ENCODE measurements at regions not wholly inside any gene's neighbourhood (a gene's known extent, or its start where the extent isn't known, plus 50 kb on each side); places are given as distances from the start of the nearest gene placed in this dataset.

DNA sequence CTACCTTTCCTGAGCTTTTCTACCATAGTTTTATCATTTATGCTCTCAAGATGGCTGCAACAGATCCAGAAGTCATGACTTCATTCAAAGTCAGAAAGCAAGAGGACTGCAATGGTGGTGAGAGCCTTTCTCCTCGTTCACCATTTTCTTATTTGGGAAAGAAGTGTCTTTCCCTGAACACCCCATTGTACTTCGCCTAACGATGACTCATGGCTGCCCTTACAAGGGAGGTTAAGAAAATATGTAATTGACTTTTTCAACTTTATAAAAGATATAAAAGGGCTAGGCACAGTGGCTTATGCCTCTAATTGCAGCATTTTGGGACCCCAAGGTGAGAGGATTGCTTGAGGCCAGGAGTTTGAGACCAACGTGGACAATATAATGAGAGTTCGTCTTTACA, 541.7 kb downstream of the METTL15 start:
- BruUV-seq (replicated peaks): no TSS peak
- intact Hi-C loops (cut with micrococcal nuclease): no loop called here
- CTCF ChIA-PET: no interaction called here

More for the DNA sequence above, 541.7 kb downstream of the METTL15 start:
- no peak overlapping the region for H3K9ac ChIP-seq (ENCODE audit: low read length)
- no peaks in the 10 kb centered on the region for H3K9me2 ChIP-seq (ENCODE audit: insufficient read depth)
- H3K27ac ChIP-seq (ENCODE audit: low read depth, low read length): no peak overlapping the region
- ChIA-PET POLR2A (no interaction called here), RAD21 (ENCODE audit: low non-redundant PET in 1 of 2, low total read pairs in 2 of 2, uncharacterized antibody in 2 of 2, unreplicated experiment in 2 of 2) (no interaction called here)
- TF ChIP-seq SIN3A (IDR thresholded peaks at IDR 0.05; ENCODE audit: low read depth) (no peak), SRF (IDR thresholded peaks at IDR 0.05; ENCODE audit: low read depth) (no peak), TCF7L2 (IDR thresholded peaks at IDR 0.05; ENCODE audit: borderline replicate concordance, extremely low read depth, insufficient read depth, insufficient read length) (no peak), ZFX (IDR thresholded peaks at IDR 0.05) (no peak), EZH2phosphoT487 (IDR thresholded peaks at IDR 0.05; ENCODE audit: borderline replicate concordance) (no peak), ELF1 (IDR thresholded peaks at IDR 0.05; ENCODE audit: borderline replicate concordance, low read depth) (no peak), FOSL1 (IDR thresholded peaks at IDR 0.05; ENCODE audit: low read depth) (no peak), EZH2 (IDR thresholded peaks at IDR 0.05) (no peak), MAX (IDR thresholded peaks at IDR 0.05) (no peak), EGR1 (IDR thresholded peaks at IDR 0.05; ENCODE audit: low read depth) (no peak), JUND (IDR thresholded peaks at IDR 0.05) (no peak), POLR2AphosphoS5 (IDR thresholded peaks at IDR 0.05; ENCODE audit: low read depth, low read length) (no peak), POLR2A (IDR thresholded peaks at IDR 0.05; ENCODE audit: borderline replicate concordance, extremely low read depth, insufficient read depth, insufficient read length) (no peak), CBX3 (IDR thresholded peaks at IDR 0.05; ENCODE audit: low read depth) (no peak), RAD21 (IDR thresholded peaks at IDR 0.05; ENCODE audit: low read depth) (no peak), ZNF274 (IDR thresholded peaks at IDR 0.05; ENCODE audit: low read depth, low read length) (no peak)
- TF ChIP-seq, protein P1, sequence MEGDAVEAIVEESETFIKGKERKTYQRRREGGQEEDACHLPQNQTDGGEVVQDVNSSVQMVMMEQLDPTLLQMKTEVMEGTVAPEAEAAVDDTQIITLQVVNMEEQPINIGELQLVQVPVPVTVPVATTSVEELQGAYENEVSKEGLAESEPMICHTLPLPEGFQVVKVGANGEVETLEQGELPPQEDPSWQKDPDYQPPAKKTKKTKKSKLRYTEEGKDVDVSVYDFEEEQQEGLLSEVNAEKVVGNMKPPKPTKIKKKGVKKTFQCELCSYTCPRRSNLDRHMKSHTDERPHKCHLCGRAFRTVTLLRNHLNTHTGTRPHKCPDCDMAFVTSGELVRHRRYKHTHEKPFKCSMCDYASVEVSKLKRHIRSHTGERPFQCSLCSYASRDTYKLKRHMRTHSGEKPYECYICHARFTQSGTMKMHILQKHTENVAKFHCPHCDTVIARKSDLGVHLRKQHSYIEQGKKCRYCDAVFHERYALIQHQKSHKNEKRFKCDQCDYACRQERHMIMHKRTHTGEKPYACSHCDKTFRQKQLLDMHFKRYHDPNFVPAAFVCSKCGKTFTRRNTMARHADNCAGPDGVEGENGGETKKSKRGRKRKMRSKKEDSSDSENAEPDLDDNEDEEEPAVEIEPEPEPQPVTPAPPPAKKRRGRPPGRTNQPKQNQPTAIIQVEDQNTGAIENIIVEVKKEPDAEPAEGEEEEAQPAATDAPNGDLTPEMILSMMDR (IDR thresholded peaks at IDR 0.05 in 2 of 3, conservative IDR thresholded peaks at IDR 0.05 in 1 of 3; ENCODE audit: borderline replicate concordance in 1 of 3, insufficient read depth in 1 of 3, low read depth in 2 of 3, low read length in 2 of 3): no peak
- TF ChIP-seq, protein P2, sequence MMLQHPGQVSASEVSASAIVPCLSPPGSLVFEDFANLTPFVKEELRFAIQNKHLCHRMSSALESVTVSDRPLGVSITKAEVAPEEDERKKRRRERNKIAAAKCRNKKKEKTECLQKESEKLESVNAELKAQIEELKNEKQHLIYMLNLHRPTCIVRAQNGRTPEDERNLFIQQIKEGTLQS (IDR thresholded peaks at IDR 0.05): no peak
- peak overlapping the region; percentile 24 for H2AFZ ChIP-seq (ENCODE audit: low read depth, low read length, poor library complexity, severe bottlenecking)
- DNase-seq (ENCODE audit: low read depth, low spot score): no peak
- peaks cover 4 to 8% of the 10 kb centered on the region in 2 experiments; a peak in 3 of 4 replicates for H3K4me1 ChIP-seq (ENCODE audit: control insufficient read depth in 1 of 2, insufficient read depth in 2 of 2, low read length in 2 of 2)
- H3K36me3 ChIP-seq (ENCODE audit: control insufficient read depth in 1 of 2, insufficient read depth in 2 of 2, low read length in 2 of 2): no peaks in the 10 kb centered on the region
- peak; percentile 27; the same call in 1 of the 2 replicates for ATAC-seq
- H3K27me3 ChIP-seq (ENCODE audit: insufficient read depth, low read length): no peaks in the 10 kb centered on the region
- no peaks in the 10 kb centered on the region for H3K79me2 ChIP-seq (ENCODE audit: insufficient read depth, low read length)
- H3K9me3 ChIP-seq (ENCODE audit: control insufficient read depth in 1 of 2, insufficient read depth in 1 of 2, low read depth in 1 of 2, low read length in 2 of 2): no peaks in the 10 kb centered on the region
- H3K4me2 ChIP-seq (ENCODE audit: low read length): peak overlapping the region; percentile 10; the same call in 1 of the 2 replicates
- H4K20me1 ChIP-seq (ENCODE audit: insufficient read depth): no peaks in the 10 kb centered on the region
- no peak overlapping the region for H3K4me3 ChIP-seq (replicated peaks in 1 of 2; ENCODE audit: low read depth in 1 of 2, low read length in 2 of 2)
